NCI-H1105 (cell line): ENCODE measurements at regions not wholly inside any gene's neighbourhood (a gene's known extent, or its start where the extent isn't known, plus 50 kb on each side); places are given as distances from the start of the nearest gene placed in this dataset.
"Not testable (repeated sequence)": the region's sequence is repeated elsewhere in the genome, so short reads cannot be mapped to it uniquely, and the experiment has no call there.

Experiments used
- DNase-seq: peaks from one replicate; lab custom pipeline; 2025; lab: John Stamatoyannopoulos, UW

DNA sequence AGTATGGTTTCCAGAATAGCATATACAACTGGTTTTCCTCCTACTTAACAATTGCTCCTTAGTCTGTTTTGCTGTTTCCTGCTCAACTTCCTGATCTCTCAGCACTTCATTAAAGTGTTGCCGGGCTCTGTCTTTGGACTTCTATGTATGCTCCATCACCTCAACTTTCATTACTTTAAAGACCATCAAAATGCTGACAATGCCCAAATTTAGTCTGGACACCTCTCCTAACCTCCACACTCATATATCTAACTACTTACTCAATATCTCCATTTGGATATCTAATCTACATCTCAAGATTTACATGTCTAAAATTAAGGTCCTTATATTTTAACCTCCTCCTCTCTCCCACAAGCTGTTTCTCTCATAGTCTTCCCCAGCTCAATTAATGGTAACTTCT is 54.4 kb upstream of the LGR5 start:
- no peak for DNase-seq

DNA sequence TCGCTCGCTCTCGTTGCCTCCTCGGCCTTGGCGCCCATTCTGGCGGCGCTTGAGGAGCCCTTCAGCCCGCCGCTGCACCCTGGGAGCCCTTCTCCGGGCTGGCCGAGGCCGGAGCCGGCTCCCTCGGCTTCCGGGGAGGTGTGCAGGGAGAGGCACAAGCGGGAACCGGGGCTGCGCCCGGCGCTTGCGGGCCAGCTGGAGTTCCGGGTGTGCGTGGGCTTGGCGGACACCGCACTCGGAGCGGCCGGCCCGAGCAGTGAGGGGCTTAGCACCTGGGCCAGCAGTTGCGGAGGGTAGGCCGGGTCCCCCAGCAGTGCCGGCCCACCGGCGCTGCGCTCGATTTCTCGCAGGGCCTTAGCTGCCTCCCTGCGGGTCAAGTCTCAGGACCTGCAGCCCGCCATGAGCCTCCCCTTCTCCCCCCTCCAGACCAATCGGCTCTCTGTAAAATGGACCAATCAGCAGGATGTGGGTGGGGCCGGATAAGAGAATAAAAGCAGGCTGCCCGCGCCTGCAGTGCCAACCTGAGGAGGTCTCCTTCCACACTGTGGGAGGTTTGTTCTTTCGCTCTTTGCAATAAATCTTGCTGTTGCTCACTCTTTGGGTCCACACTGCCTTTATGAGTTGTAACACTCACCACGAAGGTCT is 62.8 kb upstream of the LGR5 start:
- not testable (repeated sequence) for DNase-seq

DNA sequence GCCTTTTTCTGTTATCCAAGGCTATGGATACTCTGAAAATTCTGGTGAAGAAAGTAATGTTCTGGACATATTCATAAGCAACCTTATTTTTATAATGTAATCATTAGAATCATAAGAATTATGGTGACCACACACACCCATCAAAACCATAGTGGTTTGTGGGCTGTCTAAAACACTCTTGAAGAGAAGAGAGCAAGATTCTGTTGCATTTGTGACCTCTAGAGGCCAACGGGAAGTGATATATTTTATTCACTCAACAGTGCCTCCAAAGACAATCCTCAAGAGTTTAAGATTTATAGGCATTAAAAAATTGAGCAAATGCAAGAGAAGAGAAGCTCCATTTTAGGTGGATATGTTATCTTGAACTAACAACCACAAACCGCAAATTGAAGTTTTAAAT is 68.5 kb upstream of the LGR5 start:
- no peak for DNase-seq

DNA sequence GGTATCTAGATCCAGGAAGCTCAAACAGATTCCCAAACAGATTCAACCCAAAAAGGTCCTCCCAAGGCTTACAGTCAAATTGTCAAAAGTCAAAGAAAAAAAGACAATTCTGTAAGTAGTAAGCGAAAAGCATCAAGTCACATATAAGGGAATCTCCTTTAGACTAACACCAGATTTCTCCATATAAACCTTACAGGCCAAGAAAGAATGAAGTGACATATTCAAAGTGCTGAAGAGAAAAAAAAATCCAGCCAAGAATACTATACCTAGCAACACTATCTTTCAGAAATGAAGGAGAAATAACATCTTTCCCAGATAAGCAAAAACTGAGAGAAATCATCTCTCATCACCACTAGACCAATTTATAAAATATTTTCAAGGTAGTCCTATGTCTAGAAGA is 79.6 kb upstream of the LGR5 start:
- DNase-seq, result no peak

DNA sequence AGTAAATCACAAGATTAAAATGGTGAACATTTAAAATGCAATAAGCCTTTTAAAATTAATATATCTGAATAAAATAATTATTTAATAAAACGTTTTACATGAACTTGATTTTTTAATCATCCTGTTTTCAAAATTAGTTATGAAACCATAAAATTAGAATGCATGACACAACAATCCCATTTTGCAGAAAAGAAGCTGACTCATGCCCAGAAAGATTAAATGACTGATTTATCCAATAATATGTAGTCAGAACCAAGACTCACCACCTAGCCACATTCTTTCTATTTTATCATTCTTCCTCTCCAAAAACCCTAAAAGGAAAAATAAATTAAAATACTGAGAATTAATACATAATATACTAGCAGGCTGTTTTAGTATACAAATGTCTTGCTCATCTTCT is 83.0 kb upstream of the LGR5 start:
- no peak for DNase-seq

DNA sequence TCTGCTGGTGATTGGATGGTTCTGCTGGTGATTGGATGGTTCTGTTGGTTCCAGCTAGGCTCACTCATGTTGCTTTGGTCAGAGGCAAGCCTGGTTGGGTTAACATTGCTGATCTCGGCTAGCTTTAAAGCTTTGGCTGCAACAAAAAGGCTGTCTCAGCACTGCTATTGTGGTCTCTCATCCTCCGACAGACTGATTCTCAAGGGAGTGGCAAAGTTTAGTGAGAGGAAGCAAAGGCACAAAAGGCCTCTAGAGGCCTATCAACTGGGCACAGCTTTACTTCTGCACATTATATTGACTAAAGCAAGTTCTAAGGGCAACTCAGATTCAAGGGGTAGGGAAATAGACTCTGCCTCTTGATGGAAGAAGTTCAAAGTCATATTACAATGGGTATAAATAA is 84.7 kb upstream of the LGR5 start:
- DNase-seq, result no peak

DNA sequence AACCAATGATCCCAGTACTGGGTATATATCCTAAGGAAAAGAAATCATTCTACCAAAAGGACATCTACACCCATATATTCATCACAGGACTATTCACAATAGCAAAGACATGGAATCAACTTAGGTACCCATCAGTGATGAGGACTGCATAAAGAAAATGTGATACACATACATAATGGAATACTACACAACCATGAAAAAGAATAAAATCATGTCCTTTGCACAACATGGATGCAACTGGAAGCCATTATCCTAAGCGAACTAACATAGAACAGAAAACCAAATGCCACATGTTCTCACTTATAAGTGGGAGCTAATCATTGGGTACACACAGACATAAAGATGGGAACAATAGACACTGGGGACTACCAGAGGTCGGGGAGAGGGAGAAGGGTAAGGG is 86.0 kb upstream of the LGR5 start:
- DNase-seq, result no peak

DNA sequence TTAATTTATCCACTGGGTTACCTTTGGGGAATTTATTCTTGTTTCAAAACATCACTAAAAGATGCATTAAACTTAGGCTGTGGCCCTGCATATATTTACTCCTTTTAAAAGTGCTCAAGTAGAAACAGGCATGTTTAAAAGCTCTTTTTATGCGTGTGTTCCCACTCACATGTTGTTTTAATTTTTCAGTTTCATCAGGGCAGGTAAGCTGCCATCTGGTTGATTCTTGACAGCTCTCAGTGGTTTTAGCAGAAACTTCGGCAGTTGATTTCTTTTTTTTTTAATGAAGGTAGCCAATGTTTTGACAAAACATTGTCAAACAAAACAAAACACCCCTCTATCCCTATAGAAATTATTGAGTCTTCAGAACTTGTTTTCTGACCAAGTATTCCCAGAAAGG is 89.6 kb upstream of the LGR5 start:
- DNase-seq, result no peak

DNA sequence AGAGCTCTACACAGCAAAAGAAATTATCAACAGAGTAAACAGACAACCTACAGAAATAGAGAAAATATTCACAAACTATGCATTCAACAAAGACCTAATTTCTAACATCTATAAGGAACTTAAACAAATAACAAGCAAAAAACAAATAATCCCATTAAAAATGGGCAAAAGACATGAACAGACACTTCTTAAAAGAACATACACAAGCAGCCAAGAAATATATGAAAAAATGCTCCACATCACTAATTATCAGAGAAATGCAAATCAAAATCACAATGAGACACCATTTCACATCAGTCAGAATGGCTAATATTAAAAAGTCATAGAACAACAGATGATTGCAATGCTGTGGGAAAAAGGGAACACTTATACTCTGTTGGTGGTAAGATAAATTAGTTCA is 100.7 kb upstream of the LGR5 start:
- no peak for DNase-seq

DNA sequence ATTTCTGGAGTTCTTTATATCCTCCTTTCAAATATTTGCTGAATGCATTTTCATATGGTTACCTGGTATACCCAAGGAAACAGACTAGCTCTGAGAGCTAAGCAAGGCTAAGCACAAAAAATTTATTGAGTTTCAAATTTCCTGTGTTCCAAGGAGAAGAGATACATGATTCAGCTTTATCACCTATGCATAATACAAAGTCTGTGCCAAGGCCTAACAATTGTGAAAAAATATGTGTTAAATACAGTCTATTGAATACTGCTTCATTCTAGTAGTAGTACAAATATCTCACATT is 103.7 kb upstream of the LGR5 start:
- DNase-seq, result no peak

DNA sequence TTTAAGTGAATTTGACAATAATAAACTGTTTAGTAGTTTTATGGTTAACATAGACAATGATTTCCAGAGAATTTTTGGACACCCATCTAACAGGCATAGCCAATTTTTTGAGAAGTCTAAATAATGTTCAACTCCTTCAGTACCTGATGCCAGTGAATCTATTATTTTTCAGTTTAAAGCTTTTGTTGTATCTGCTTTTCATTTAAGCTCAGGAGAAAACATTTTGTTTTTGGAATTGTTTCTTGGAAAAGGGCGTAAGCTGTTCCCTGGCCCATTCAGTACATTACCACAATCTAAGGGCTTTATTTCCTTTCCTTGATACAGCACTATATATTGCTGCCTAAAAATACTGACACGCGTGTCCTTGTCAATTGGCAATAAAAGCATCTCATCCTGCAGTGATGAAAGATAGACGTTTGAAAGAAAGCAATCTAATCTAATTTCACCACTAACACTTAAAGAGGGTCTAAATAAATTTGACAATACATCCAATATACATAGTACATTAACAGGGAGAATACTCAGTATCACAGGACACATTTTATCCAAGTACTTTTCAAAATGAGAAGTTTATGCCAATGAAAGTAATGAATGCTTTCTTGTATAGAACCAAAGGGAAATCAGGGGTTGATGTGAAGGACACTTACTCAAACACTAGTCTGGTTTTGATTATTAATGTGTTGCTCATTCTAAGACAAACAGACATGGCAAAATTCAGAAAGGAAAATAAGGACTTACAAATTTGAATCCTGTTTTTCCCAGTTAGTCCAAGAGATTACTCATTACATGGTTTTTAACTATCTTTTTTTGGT is 104.2 kb upstream of the LGR5 start:
- DNase-seq, result no peak

DNA sequence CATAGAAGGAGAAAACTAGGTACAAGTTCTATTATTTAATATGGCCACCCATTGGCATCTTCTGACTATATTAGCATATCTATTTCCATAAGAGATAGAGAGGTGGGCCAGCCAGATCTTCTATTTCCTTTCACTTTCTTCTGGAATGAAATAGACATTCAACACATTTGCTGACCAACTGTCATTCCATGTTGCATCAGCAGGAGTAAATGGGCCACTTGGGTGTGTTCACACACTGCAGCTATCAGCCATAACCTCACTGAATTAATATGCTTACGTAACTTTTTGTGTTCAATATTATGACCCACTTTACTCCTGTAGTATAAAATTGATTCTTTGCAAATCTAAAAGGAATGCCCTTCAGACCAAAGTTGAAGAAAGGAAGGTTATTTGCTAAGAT is 106.2 kb upstream of the LGR5 start:
- DNase-seq, result no peak

DNA sequence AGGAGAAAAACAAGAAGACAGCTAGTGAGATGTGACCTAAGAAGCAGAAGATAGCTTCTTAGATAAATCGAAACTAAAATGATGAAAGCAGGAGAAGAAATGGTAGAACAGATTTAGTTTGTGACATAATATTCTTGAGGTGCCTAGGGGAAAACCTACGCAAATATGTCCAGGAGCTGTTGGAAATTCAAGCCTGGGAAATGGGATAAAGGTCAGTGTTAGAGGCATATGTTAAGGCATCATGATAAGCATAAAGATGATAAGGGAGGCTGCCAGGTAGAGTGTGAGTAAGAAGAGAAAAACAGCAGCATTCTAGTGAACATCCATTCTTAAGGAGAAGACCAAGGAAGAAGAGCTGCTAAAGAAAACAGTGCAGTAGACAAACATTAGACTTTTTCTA is 109.6 kb upstream of the LGR5 start:
- no peak for DNase-seq

DNA sequence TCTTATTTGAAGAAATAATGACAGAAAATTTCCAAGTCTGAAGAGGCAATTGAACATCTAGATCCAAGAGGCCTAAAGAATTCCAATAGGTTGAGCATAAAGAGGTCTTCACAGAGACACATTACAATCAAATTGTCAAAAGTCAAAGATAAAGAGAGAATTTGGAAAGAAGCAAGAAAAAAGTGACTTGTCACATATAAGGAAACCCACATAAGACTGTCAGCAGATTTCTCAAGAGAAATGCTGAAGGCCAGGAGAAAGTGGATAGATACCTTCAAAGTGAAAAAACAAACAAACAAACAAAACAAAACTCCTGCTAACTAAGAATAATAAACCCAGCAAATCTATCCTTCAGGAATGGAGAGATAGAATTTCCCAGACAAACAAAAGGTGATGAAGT is 118.1 kb upstream of the LGR5 start:
- DNase-seq, result no peak

DNA sequence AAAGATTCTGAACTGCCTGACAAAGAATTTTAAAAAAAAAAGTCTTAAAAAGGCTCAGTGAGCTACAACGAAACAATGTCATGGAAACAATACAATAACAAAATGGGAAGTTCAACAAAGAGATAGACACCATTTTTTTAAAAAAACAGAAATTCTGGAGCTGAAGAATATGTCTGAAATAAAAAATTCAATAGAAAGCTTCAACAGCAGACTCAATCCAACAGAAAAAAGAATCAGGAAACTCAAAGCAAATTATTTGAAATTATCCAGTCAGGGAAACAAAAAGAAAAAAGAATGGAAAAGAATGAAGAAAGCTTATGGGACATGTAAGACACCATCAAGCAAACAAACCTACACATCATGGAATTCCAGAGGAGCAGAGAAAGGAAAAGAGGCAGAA is 118.5 kb upstream of the LGR5 start:
- no peak for DNase-seq

DNA sequence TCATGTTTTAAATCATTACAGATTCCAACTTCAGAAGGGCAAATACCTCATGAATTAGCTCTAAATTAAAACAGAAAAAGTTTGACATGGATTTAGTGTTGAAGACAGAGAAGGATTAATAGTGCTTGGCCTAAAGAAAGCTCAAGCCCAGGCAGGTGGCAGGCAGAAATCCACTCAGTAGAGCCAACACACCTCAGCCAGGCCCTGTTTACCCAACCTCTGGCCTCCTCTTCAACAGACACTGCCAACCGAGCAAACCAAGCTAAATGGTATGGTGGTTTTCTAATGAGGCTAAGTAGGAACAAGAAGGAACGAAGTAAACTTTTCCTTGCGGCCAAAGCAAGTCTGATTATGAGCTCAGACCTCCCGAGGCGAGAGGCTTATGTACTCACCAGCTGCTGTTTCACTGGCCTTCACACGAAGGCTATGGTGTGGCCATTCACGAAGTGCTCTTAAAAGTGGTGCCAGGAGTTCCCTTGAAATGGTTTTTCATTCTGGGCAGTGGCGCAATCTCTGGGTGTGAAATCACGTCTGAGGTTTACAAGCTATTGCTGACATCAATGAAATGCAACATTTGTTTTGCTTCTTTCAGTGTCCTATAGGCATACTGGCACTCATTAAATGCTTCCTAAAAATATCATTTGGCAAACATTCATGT is 124.1 kb upstream of the LGR5 start:
- DNase-seq, result no peak

DNA sequence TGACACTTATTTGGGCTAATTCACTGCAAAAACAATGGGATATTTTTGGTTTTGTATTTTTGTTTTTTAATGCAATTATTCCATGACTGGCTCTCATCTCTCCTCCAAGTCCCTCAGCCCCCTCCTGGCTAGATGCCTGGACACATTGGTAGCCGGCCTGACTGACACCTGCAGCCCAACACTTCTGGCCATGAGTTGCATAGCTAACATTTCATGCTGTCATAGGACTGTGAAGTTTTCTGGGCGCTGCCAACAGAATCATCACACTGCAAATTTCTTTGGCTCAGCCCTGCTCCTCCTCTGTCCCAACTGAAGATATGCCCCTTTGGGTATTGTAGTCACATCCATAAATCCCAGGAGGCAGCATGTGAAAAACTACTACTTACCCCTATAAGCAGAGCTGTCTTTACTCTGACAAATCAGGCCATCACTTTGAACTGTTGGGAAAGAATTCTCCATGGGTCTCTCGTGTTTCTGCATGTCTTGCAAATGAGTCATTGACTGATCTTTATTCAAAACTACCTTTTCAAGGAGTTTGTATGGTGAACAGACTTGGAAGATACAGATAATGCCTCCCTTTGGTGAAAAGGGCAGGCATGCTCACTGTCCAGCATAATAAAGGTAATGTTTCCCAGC is 126.7 kb upstream of the LGR5 start:
- DNase-seq, result no peak

DNA sequence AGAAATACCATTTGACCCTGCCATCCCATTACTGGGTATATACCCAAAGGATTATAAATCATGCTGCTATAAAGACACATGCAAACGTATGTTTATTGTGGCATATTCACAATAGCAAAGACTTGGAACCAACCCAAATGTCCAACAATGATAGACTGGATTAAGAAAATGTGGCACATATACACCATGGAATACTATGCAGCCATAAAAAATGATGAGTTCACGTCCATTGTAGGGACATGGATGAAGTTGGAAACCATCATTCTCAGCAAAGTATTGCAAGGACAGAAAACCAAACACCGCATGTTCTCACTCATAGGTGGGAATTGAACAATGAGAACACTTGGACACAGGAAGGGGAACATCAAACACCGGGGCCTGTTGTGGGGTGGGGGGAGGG is 128.0 kb upstream of the LGR5 start:
- DNase-seq, result not testable (repeated sequence)

DNA sequence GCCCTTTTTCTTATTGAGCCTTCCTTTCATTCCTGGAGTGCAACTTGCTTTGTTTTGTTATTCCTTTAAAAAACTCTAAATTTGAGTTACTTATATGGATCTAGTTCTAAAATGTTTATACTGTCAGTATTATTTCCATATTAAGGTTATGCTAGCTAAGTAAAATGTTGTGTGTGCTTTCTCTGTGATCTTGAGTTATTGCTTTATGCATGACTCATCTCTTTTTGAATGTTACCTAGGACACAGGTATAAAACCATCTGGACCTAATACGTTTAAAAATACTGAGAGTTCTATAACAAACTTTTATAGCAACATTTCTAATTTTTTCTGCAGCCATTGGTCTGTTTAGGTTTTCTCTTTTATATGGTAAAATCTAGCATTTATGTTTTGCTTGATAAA is 132.8 kb upstream of the LGR5 start:
- no peak for DNase-seq

DNA sequence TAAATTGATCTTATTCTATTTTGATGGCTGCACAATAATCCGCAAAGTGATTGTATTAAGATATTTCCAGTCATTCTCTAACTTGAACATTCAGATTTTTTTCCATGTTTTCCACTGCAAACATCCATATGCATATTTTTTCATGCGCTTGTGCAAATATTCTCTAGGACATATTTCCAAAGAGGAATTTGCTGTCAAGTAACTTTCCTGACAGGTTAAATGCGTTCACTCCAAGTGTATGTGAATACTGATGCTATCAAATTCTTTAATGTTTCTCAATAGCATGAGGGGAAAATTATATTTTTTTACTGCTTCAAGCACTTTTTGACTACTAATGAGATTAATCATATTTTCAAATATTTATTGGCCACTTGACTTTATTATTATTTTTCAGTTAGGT is 135.3 kb upstream of the LGR5 start:
- no peak for DNase-seq

DNA sequence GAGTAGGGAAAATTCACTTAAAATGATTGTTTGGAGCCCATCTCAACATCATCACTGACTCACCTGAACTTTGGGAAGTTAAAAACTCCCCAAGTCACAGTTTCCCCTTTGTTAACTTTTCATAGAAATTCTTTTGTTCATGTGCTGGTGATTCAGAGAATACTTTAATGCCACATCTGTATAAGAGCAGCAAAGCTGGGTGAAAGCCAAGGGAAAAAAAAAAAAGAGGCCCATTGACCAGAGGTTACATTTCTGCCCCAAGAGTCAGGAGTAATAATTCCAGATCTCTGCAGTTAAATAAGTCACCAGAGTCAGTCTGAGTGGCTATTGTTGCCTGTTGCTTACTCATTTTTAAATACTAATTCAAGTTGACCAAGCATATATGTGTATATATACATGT is 136.4 kb upstream of the LGR5 start:
- DNase-seq, result no peak

DNA sequence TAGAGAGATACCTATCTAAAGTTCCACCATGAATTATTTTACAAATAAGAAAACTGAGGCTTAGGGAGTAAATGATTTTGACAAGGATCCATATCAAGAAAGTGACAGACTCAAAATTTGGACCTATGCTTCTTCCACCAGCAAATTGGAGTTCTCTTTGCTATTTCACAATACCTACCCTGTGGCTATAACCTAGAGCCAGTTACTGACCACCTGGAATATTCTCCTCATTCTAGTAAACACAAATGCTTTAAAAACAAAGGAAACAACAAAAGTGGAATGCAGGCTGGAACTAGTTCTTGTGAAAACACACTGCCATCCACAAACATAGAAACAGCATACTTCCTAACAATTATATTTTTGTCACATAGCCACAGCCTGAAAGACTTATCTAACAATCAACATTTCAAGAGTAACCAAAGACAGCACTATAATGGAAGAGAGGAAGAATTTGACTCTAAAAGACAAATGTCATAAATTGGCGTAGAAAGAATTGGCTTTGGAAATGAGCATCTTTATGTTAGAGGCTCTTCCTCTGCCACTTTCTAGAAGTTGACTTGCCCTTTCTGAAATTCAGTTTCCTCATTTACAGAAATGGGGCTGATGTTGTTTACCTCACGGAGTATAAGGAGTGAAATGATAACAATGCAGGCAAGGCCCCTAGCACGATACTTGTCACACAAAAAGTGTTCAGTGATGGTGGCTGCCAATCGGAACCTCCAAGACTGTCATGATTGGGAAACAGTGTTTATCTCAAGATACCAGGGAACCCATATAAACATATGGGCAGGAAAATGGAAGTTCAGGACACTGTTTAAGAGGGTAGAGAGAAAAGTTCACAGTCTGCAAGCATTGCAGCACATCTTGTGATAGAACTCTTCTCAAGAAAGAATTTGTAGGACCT is 138.6 kb upstream of the LGR5 start:
- no peak for DNase-seq
